Embryonic facial prominence (tissue), 1 donor: ENCODE measurements at regions not wholly inside any gene's neighbourhood (a gene's known extent, or its start where the extent isn't known, plus 50 kb on each side); places are given as distances from the start of the nearest gene placed in this dataset.
A peak's percentile ranks its signal among the peaks of the same experiment; 100 is the strongest.

Source experiments
- DNase-seq: peaks from one replicate; pipeline ENCODE4 v3.0.0-alpha.2; 2016; ENCODE audit errors: extremely low spot score

- no peak for DNase-seq
Observed at GRCh38 chr16:52235186-52235585, 311.8 kb downstream of the TOX3 start.

GRCh38 chr16:52234626-52235025, 312.3 kb downstream of the TOX3 start:
- DNase-seq = no peak

- DNase-seq = no peak
Observed at GRCh38 chr16:52229471-52229870, 317.5 kb downstream of the TOX3 start.

- peak; percentile 33 for DNase-seq
Observed at GRCh38 chr16:52227851-52228250, 319.1 kb downstream of the TOX3 start.

GRCh38 chr16:52212841-52213240, 334.1 kb downstream of the TOX3 start:
- DNase-seq = no peak

- DNase-seq = no peak
Observed at GRCh38 chr16:52209227-52209626, 337.7 kb downstream of the TOX3 start.

GRCh38 chr16:52203096-52203495, 343.8 kb downstream of the TOX3 start:
- no peak for DNase-seq

- DNase-seq = no peak
Observed at GRCh38 chr16:52193441-52193840, 353.5 kb downstream of the TOX3 start.

GRCh38 chr16:52191531-52192134, 355.3 kb downstream of the TOX3 start:
- peak; percentile 80 for DNase-seq

- DNase-seq = no peak
Observed at GRCh38 chr16:52184336-52184735, 362.6 kb downstream of the TOX3 start.

- no peak for DNase-seq
Observed at GRCh38 chr16:52182840-52183239, 364.1 kb downstream of the TOX3 start.

GRCh38 chr16:52174168-52174567, 372.8 kb downstream of the TOX3 start:
- DNase-seq = no peak

GRCh38 chr16:52171481-52171880, 375.5 kb downstream of the TOX3 start:
- DNase-seq = no peak

GRCh38 chr16:52167328-52167727, 379.6 kb downstream of the TOX3 start:
- no peak for DNase-seq

- no peak for DNase-seq
Observed at GRCh38 chr16:52165961-52166360, 381.0 kb downstream of the TOX3 start.

- DNase-seq = no peak
Observed at GRCh38 chr16:52149003-52149402, 397.9 kb downstream of the TOX3 start.

- DNase-seq = no peak
Observed at GRCh38 chr16:52141871-52142270, 405.1 kb downstream of the TOX3 start.

GRCh38 chr16:52128361-52128760, 418.6 kb downstream of the TOX3 start:
- DNase-seq = no peak

- no peak for DNase-seq
Observed at GRCh38 chr16:52123842-52124241, 423.1 kb downstream of the TOX3 start.

GRCh38 chr16:52123061-52123839, 423.7 kb downstream of the TOX3 start:
- DNase-seq = no peak

GRCh38 chr16:52117171-52117570, 429.8 kb downstream of the TOX3 start:
- no peak for DNase-seq

GRCh38 chr16:52114379-52114778, 432.6 kb downstream of the TOX3 start:
- DNase-seq = no peak

GRCh38 chr16:52113533-52114183, 433.3 kb downstream of the TOX3 start:
- no peak for DNase-seq
